ENCODE measurements at regions not wholly inside any gene's neighbourhood (a gene's known extent, or its start where the extent isn't known, plus 50 kb on each side); places are given as distances from the start of the nearest gene placed in this dataset.

- CTCF ChIA-PET = no interaction called here
- H3K79me2 ChIP-seq (ENCODE audit: control insufficient read depth, insufficient read depth, low read length) = no peaks in the 10 kb centered on the region
- FAIRE-seq (no peak), DNase-seq (ENCODE audit: low read depth, low spot score) (no peak)
- H3K27me3 ChIP-seq (ENCODE audit: control insufficient read depth in 2 of 2, insufficient read depth in 2 of 2, low read length in 2 of 2) = peaks cover 0 to 3% of the 10 kb centered on the region in 2 experiments
- H2AFZ ChIP-seq (ENCODE audit: low read depth, low read length) = no peak overlapping the region
- no peak overlapping the region for H3K27ac ChIP-seq (ENCODE audit: insufficient read depth, low read depth, low read length)
- H3K4me1 ChIP-seq (ENCODE audit: control insufficient read depth, extremely low read depth, insufficient read depth, low read length) = no peaks in the 10 kb centered on the region
- no peaks in the 10 kb centered on the region for H3K36me3 ChIP-seq (ENCODE audit: control insufficient read depth in 2 of 2, extremely low read depth in 1 of 2, insufficient read depth in 2 of 2, low read length in 2 of 2)
- no peak overlapping the region for H3K4me3 ChIP-seq (replicated peaks in 1 of 3; ENCODE audit: insufficient read depth in 1 of 3, low read depth in 1 of 3, low read length in 3 of 3)
- dilution Hi-C loops (cut with MboI; ENCODE audit: extremely low pct_ligation_motif_present, low sequenced_read_pairs) = no loop called here
- TF ChIP-seq CTCF (IDR thresholded peaks at IDR 0.05; ENCODE audit: extremely low read depth in 1 of 2, insufficient read depth in 1 of 2, low read depth in 1 of 2, low read length in 2 of 2) = no peak
- no peak for TF ChIP-seq JUN (IDR thresholded peaks at IDR 0.05; ENCODE audit: borderline replicate concordance, insufficient read depth, insufficient read length, low read depth)
- TF ChIP-seq POLR2AphosphoS5 (IDR thresholded peaks at IDR 0.05; ENCODE audit: insufficient read depth, low read depth, low read length) = no peak
- no peak for TF ChIP-seq FOS (IDR thresholded peaks at IDR 0.05; ENCODE audit: borderline replicate concordance, insufficient read depth, low read length)
- TF ChIP-seq EZH2 (IDR thresholded peaks at IDR 0.05; ENCODE audit: borderline replicate concordance, low read depth, low read length, severe bottlenecking) = no peak
- no peak for TF ChIP-seq MYC (IDR thresholded peaks at IDR 0.05; ENCODE audit: low read depth, low read length)
- no peak for TF ChIP-seq POLR2A (IDR thresholded peaks at IDR 0.05; ENCODE audit: low read depth, low read length)
- no peak for TF ChIP-seq MAX (IDR thresholded peaks at IDR 0.05; ENCODE audit: insufficient read depth, insufficient read length)
- no peak for TF ChIP-seq GATA2 (IDR thresholded peaks at IDR 0.05; ENCODE audit: insufficient read depth, insufficient read length, low read depth, low read length)
- no TSS peak for BruUV-seq (replicated peaks)
- intact Hi-C loops (cut with micrococcal nuclease) = no loop called here
- no peaks in the 10 kb centered on the region for H3K9me3 ChIP-seq (replicated peaks; ENCODE audit: control insufficient read depth, insufficient read depth, low read length)
- no peaks in the 10 kb centered on the region for H3K9me1 ChIP-seq (replicated peaks; ENCODE audit: control insufficient read depth, extremely low read depth, insufficient read depth, low read length)
- no peak overlapping the region for H3K9ac ChIP-seq (replicated peaks; ENCODE audit: extremely low read depth, insufficient read depth, low read length)
- H3K4me2 ChIP-seq (ENCODE audit: insufficient read depth, low read length) = no peak overlapping the region
- POLR2A ChIA-PET = no interaction called here
- H4K20me1 ChIP-seq (replicated peaks; ENCODE audit: control insufficient read depth, extremely low read depth, insufficient read depth, low read length) = no peaks in the 10 kb centered on the region
Measured at GRCh38 chr4:111410571-111410970, 734.7 kb upstream of the FAM241A start.

All from endothelial cell of umbilical vein (primary cell).